ENCODE measurements at regions not wholly inside any gene's neighbourhood (a gene's known extent, or its start where the extent isn't known, plus 50 kb on each side); places are given as distances from the start of the nearest gene placed in this dataset.

- no peak for DNase-seq (ENCODE audit: extremely low read depth in 1 of 2, low read depth in 1 of 2)
These were observed 158.2 kb upstream of the PPP2R2B start for GRCh38 chr5:147036691-147037245.

- DNase-seq (ENCODE audit: extremely low read depth in 1 of 2, low read depth in 1 of 2): no peak
These were observed 159.1 kb upstream of the PPP2R2B start for GRCh38 chr5:147037515-147038205.

GRCh38 chr5:147040856-147041255, 162.3 kb upstream of the PPP2R2B start:
- no peak for DNase-seq (ENCODE audit: extremely low read depth in 1 of 2, low read depth in 1 of 2)

- DNase-seq (ENCODE audit: extremely low read depth in 1 of 2, low read depth in 1 of 2): no peak
These were observed 166.2 kb upstream of the PPP2R2B start for GRCh38 chr5:147044572-147045273.

- DNase-seq (ENCODE audit: extremely low read depth in 1 of 2, low read depth in 1 of 2): no peak
These were observed 166.7 kb upstream of the PPP2R2B start for GRCh38 chr5:147045290-147045689.

GRCh38 chr5:147046281-147046680, 167.7 kb upstream of the PPP2R2B start:
- no peak for DNase-seq (ENCODE audit: extremely low read depth in 1 of 2, low read depth in 1 of 2)

- no peak for DNase-seq (ENCODE audit: extremely low read depth in 1 of 2, low read depth in 1 of 2)
These were observed 168.3 kb upstream of the PPP2R2B start for GRCh38 chr5:147046894-147047293.

- DNase-seq (ENCODE audit: extremely low read depth in 1 of 2, low read depth in 1 of 2): no peak
These were observed 171.2 kb upstream of the PPP2R2B start for GRCh38 chr5:147049764-147050163.

- no peak for DNase-seq (ENCODE audit: extremely low read depth in 1 of 2, low read depth in 1 of 2)
These were observed 171.6 kb upstream of the PPP2R2B start for GRCh38 chr5:147050172-147050571.

GRCh38 chr5:147051193-147051592, 172.6 kb upstream of the PPP2R2B start:
- no peak for DNase-seq (ENCODE audit: extremely low read depth in 1 of 2, low read depth in 1 of 2)

- DNase-seq (ENCODE audit: extremely low read depth in 1 of 2, low read depth in 1 of 2): no peak
These were observed 174.0 kb upstream of the PPP2R2B start for GRCh38 chr5:147052519-147052918.

- no peak for DNase-seq (ENCODE audit: extremely low read depth in 1 of 2, low read depth in 1 of 2)
These were observed 176.7 kb upstream of the PPP2R2B start for GRCh38 chr5:147055089-147055826.

GRCh38 chr5:147055850-147056566, 177.5 kb upstream of the PPP2R2B start:
- DNase-seq (ENCODE audit: extremely low read depth in 1 of 2, low read depth in 1 of 2): no peak

GRCh38 chr5:147057051-147057450, 177.8 kb upstream of the STK32A start:
- no peak for DNase-seq (ENCODE audit: extremely low read depth in 1 of 2, low read depth in 1 of 2)

GRCh38 chr5:147061431-147061830, 173.4 kb upstream of the STK32A start:
- no peak for DNase-seq (ENCODE audit: extremely low read depth in 1 of 2, low read depth in 1 of 2)

GRCh38 chr5:147062427-147062826, 172.4 kb upstream of the STK32A start:
- DNase-seq (ENCODE audit: extremely low read depth in 1 of 2, low read depth in 1 of 2): no peak

- DNase-seq (ENCODE audit: extremely low read depth in 1 of 2, low read depth in 1 of 2): no peak
These were observed 170.9 kb upstream of the STK32A start for GRCh38 chr5:147063943-147064342.

- no peak for DNase-seq (ENCODE audit: extremely low read depth in 1 of 2, low read depth in 1 of 2)
These were observed 169.8 kb upstream of the STK32A start for GRCh38 chr5:147065071-147065470.

GRCh38 chr5:147068998-147069397, 165.8 kb upstream of the STK32A start:
- no peak for DNase-seq (ENCODE audit: extremely low read depth in 1 of 2, low read depth in 1 of 2)

- DNase-seq (ENCODE audit: extremely low read depth in 1 of 2, low read depth in 1 of 2): no peak
These were observed 162.2 kb upstream of the STK32A start for GRCh38 chr5:147072622-147073021.

- DNase-seq (ENCODE audit: extremely low read depth in 1 of 2, low read depth in 1 of 2): no peak
These were observed 161.7 kb upstream of the STK32A start for GRCh38 chr5:147073098-147073497.

Measured in stimulated activated CD8-positive, alpha-beta memory T cell treated with anti-CD3 and anti-CD28 coated beads, Interleukin-7, amount 100 ng/mL, for 48 hours (primary cell).